Stimulated activated naive CD8-positive, alpha-beta T cell treated with anti-CD3 and anti-CD28 coated beads, Interleukin-15, Interleukin-2, amounts not matched to agents 100 U/mL and 50 U/mL, for 24 hours (primary cell): ENCODE measurements at regions not wholly inside any gene's neighbourhood (a gene's known extent, or its start where the extent isn't known, plus 50 kb on each side); places are given as distances from the start of the nearest gene placed in this dataset.

Source experiments
- ATAC-seq: fragments of 150-1000 bp; cut with Tn5 transposase; one replicate; pipeline ENCODE4 v1.10.0; 2021
- DNase-seq: peaks from one replicate; pipeline ENCODE4 v3.0.0; 2021

GRCh38 chr2:176388861-176389260 is 119.6 kb downstream of the MTX2 start:
- no peak for DNase-seq
- ATAC-seq: no peak

- DNase-seq (no peak), ATAC-seq (no peak)
Measured at GRCh38 chr2:176390276-176391147, 121.3 kb downstream of the MTX2 start.

GRCh38 chr2:176391148-176391419 is 121.8 kb downstream of the MTX2 start:
- ATAC-seq: no peak
- no peak for DNase-seq

- ATAC-seq: no peak
Measured at GRCh38 chr2:176392249-176392648, 123.0 kb downstream of the MTX2 start.

GRCh38 chr2:176392744-176393414 is 123.6 kb downstream of the MTX2 start:
- ATAC-seq: no peak
- no peak for DNase-seq

More at GRCh38 chr2:176392249-176392648, 123.0 kb downstream of the MTX2 start:
- DNase-seq: no peak

GRCh38 chr2:176395273-176395854 is 126.1 kb downstream of the MTX2 start:
- DNase-seq (no peak), ATAC-seq (no peak)

GRCh38 chr2:176398243-176399073 is 129.2 kb downstream of the MTX2 start:
- DNase-seq: no peak
- ATAC-seq: no peak

GRCh38 chr2:176399074-176399598 is 129.9 kb downstream of the MTX2 start:
- DNase-seq (no peak), ATAC-seq (no peak)

- no peak for ATAC-seq
Measured at GRCh38 chr2:176405477-176405876, 136.2 kb downstream of the MTX2 start.

GRCh38 chr2:176407706-176408105 is 138.5 kb downstream of the MTX2 start:
- no peak for ATAC-seq
- DNase-seq: no peak

More at GRCh38 chr2:176405477-176405876, 136.2 kb downstream of the MTX2 start:
- no peak for DNase-seq

GRCh38 chr2:176409671-176410070 is 140.4 kb downstream of the MTX2 start:
- DNase-seq (no peak), ATAC-seq (no peak)

- DNase-seq: no peak
- ATAC-seq: no peak
Measured at GRCh38 chr2:176412136-176412535, 142.9 kb downstream of the MTX2 start.

- ATAC-seq (no peak), DNase-seq (no peak)
Measured at GRCh38 chr2:176413786-176414185, 144.5 kb downstream of the MTX2 start.

GRCh38 chr2:176414641-176415040 is 145.4 kb downstream of the MTX2 start:
- no peak for DNase-seq
- ATAC-seq: no peak

GRCh38 chr2:176415174-176415895 is 146.1 kb downstream of the MTX2 start:
- ATAC-seq (no peak), DNase-seq (no peak)

GRCh38 chr2:176415937-176416499 is 146.8 kb downstream of the MTX2 start:
- DNase-seq (no peak), ATAC-seq (no peak)

- DNase-seq (no peak), ATAC-seq (no peak)
Measured at GRCh38 chr2:176418768-176419167, 149.5 kb downstream of the MTX2 start.

- DNase-seq (no peak), ATAC-seq (no peak)
Measured at GRCh38 chr2:176419591-176420071, 150.4 kb downstream of the MTX2 start.

GRCh38 chr2:176421297-176422050 is 152.2 kb downstream of the MTX2 start:
- DNase-seq (no peak), ATAC-seq (no peak)

GRCh38 chr2:176423819-176424218 is 154.6 kb downstream of the MTX2 start:
- ATAC-seq: no peak
- no peak for DNase-seq
